SK-N-MC (cell line): ENCODE measurements at regions not wholly inside any gene's neighbourhood (a gene's known extent, or its start where the extent isn't known, plus 50 kb on each side); places are given as distances from the start of the nearest gene placed in this dataset.

Source experiments
- EZH2 ChIP-seq: fragments of 200-600 bp; sonication (generic); IDR thresholded peaks from one replicate; pipeline ENCODE4 v1.6.1; 2017; ENCODE audit warnings: antibody characterized with exemption
- FOXP2 ChIP-seq: optimal IDR thresholded peaks from 2 replicates; pipeline ENCODE3; 2011; ENCODE audit warnings: mild to moderate bottlenecking, moderate library complexity; ENCODE audit not compliant: insufficient read depth; ENCODE audit errors: extremely low read length, control extremely low read depth
- POLR2AphosphoS5 ChIP-seq: IDR thresholded peaks from 2 replicates; pipeline ENCODE4 v1.6.1; 2012; ENCODE audit warnings: mild to moderate bottlenecking, low read depth, low read length, borderline replicate concordance

GRCh38 chr3:150324788-150325187, 83.3 kb upstream of the TSC22D2 start:
- TF ChIP-seq EZH2 (no peak), POLR2AphosphoS5 (no peak), FOXP2 (no peak)
